CD4-positive, alpha-beta memory T cell (primary cell): ENCODE measurements at regions not wholly inside any gene's neighbourhood (a gene's known extent, or its start where the extent isn't known, plus 50 kb on each side); places are given as distances from the start of the nearest gene placed in this dataset.
A peak's percentile ranks its signal among the peaks of the same experiment; 100 is the strongest.
"Not testable (repeated sequence)": the region's sequence is repeated elsewhere in the genome, so short reads cannot be mapped to it uniquely, and the experiment has no call there.

ENCODE experiments used
- CTCF ChIA-PET: fragments of 350-600 bp; sonication (Branson Sonifier 250); formaldehyde crosslinking; loops from one replicate; lab custom pipeline; 2021; ENCODE audit warnings: inconsistent platforms; ENCODE audit not compliant: partially characterized antibody; lab: Charles Lee
- POLR2A ChIA-PET: fragments of 350-600 bp; sonication (Branson Sonifier 250); formaldehyde crosslinking; loops from one replicate; lab custom pipeline; 2021; ENCODE audit not compliant: partially characterized antibody; lab: Charles Lee
- DNase-seq, 5 donors: peaks; one replicate each; pipeline versions ENCODE4 v3.0.0 to v3.0.0-alpha.2; 2020 to 2022; ENCODE audit warnings: mixed read lengths in 1 of 5
- H3K27ac ChIP-seq: one replicate; pipeline ENCODE4 v1.7.0; 2013; ENCODE audit warnings: low read depth, low read length
- H3K27me3 ChIP-seq: 2 replicates; pipeline ENCODE4 v1.7.0; 2013; ENCODE audit warnings: mild to moderate bottlenecking, low read length, moderate library complexity; ENCODE audit not compliant: insufficient read depth
- H3K36me3 ChIP-seq: 2 replicates; pipeline ENCODE4 v1.7.0; 2013; ENCODE audit warnings: mild to moderate bottlenecking, low read length, moderate library complexity; ENCODE audit not compliant: insufficient read depth
- H3K4me1 ChIP-seq: 2 replicates; pipeline ENCODE4 v1.7.0; 2013; ENCODE audit warnings: mild to moderate bottlenecking, low read length, moderate library complexity; ENCODE audit not compliant: insufficient read depth
- H3K4me3 ChIP-seq, 2 donors: one replicate each; pipeline ENCODE4 v1.7.0; 2013; ENCODE audit warnings: low read length in 2 of 2, mild to moderate bottlenecking in 1 of 2
- H3K9me3 ChIP-seq, 2 donors: one replicate each; pipeline ENCODE4 v1.7.0; 2013; ENCODE audit warnings: low read length in 2 of 2, control low read depth in 1 of 2; ENCODE audit not compliant: control insufficient read depth in 1 of 2
- H3K27ac Mint-ChIP-seq, 7 donors: one replicate each; pipeline ENCODE4 v1.8.0; 2020 to 2021; ENCODE audit warnings: mixed read lengths in 7 of 7, mild to moderate bottlenecking in 6 of 7, inconsistent platforms in 3 of 7, moderate library complexity in 3 of 7
- H3K27me3 Mint-ChIP-seq, 2 donors: one replicate each; pipeline ENCODE4 v1.8.0; 2020 to 2021; ENCODE audit warnings: mixed read lengths in 2 of 2
- H3K36me3 Mint-ChIP-seq, 2 donors: one replicate each; pipeline ENCODE4 v1.8.0; 2020 to 2021; ENCODE audit warnings: mixed read lengths in 2 of 2, inconsistent platforms in 1 of 2, mild to moderate bottlenecking in 1 of 2
- H3K4me1 Mint-ChIP-seq, 4 donors: one replicate each; pipeline ENCODE4 v1.8.0; 2020 to 2021; ENCODE audit warnings: mixed read lengths in 4 of 4, mild to moderate bottlenecking in 1 of 4
- H3K4me3 Mint-ChIP-seq, 8 donors: one replicate each; pipeline ENCODE4 v1.8.0; 2020 to 2021; ENCODE audit warnings: mixed read lengths in 8 of 8, mild to moderate bottlenecking in 7 of 8, moderate library complexity in 6 of 8, inconsistent platforms in 3 of 8
- H3K9me3 Mint-ChIP-seq, 8 donors: one replicate each; pipeline ENCODE4 v1.8.0; 2020 to 2021; ENCODE audit warnings: mixed read lengths in 8 of 8, mild to moderate bottlenecking in 5 of 8, inconsistent platforms in 3 of 8, moderate library complexity in 1 of 8
- intact Hi-C: fragments of 100-400 bp; cut with micrococcal nuclease; formaldehyde crosslinking; loops from one replicate; pipeline ENCODE4 v1.15.1; 2023

- CTCF ChIA-PET, H3K4me1 ChIP-seq, DNase-seq, H3K4me3 ChIP-seq, H3K27me3 Mint-ChIP-seq, H3K9me3 Mint-ChIP-seq, intact Hi-C loops, H3K36me3 Mint-ChIP-seq, H3K27ac ChIP-seq, H3K9me3 ChIP-seq, POLR2A ChIA-PET, H3K36me3 ChIP-seq, H3K27me3 ChIP-seq: not testable (repeated sequence)
- Mint-ChIP-seq H3K4me1 (peaks cover 5 to 17% (median 9%) of the 10 kb centered on the region in 4 donors), H3K27ac (peak overlapping the region; percentile 53 to 89 (median 77)), H3K4me3 (peak overlapping the region in 4 of 8 donors; percentile 43 to 72 (median 60))
These were observed 146.3 kb upstream of the NOTCH2NLA start for GRCh38 chr1:146375108-146375507.

- H3K4me1 Mint-ChIP-seq, H3K9me3 ChIP-seq, H3K4me1 ChIP-seq, H3K9me3 Mint-ChIP-seq, CTCF ChIA-PET, H3K36me3 Mint-ChIP-seq, H3K27me3 Mint-ChIP-seq, H3K27me3 ChIP-seq, intact Hi-C loops, H3K36me3 ChIP-seq, POLR2A ChIA-PET: not testable (repeated sequence)
- peak overlapping the region; percentile 51 for H3K27ac ChIP-seq
- peak overlapping the region in 1 of 2 donors; percentile 41 for H3K4me3 ChIP-seq
- Mint-ChIP-seq H3K27ac (peak overlapping the region; percentile 49 to 96 (median 91)), H3K4me3 (peak overlapping the region; percentile 85 to 91 (median 88))
- peak; percentile 43 to 60 (median 47) for DNase-seq
These were observed 141.1 kb upstream of the NOTCH2NLA start for GRCh38 chr1:146369940-146370339.

- H3K36me3 ChIP-seq, H3K9me3 ChIP-seq, H3K9me3 Mint-ChIP-seq, H3K4me1 ChIP-seq, H3K27ac Mint-ChIP-seq, intact Hi-C loops, CTCF ChIA-PET, H3K36me3 Mint-ChIP-seq, H3K27me3 ChIP-seq, POLR2A ChIA-PET, H3K4me3 ChIP-seq, H3K4me1 Mint-ChIP-seq, H3K27ac ChIP-seq, DNase-seq, H3K27me3 Mint-ChIP-seq: not testable (repeated sequence)
- H3K4me3 Mint-ChIP-seq = peak overlapping the region in 1 of 8 donors; percentile 20
These were observed 126.6 kb upstream of the NOTCH2NLA start for GRCh38 chr1:146355373-146355772.

- H3K9me3 ChIP-seq, H3K9me3 Mint-ChIP-seq, H3K4me1 Mint-ChIP-seq, H3K27me3 Mint-ChIP-seq, intact Hi-C loops, H3K4me1 ChIP-seq, H3K27me3 ChIP-seq, DNase-seq, H3K4me3 ChIP-seq, H3K36me3 Mint-ChIP-seq, POLR2A ChIA-PET, H3K4me3 Mint-ChIP-seq, H3K27ac ChIP-seq, H3K36me3 ChIP-seq, H3K27ac Mint-ChIP-seq, CTCF ChIA-PET: not testable (repeated sequence)
These were observed 98.0 kb upstream of the NOTCH2NLA start for GRCh38 chr1:146326863-146327262.

GRCh38 chr1:146324463-146324862, 95.6 kb upstream of the NOTCH2NLA start:
- H3K4me1 Mint-ChIP-seq, H3K27ac Mint-ChIP-seq, H3K9me3 ChIP-seq, H3K4me1 ChIP-seq, H3K27me3 ChIP-seq, intact Hi-C loops, DNase-seq, H3K36me3 ChIP-seq, H3K27ac ChIP-seq, H3K4me3 Mint-ChIP-seq, H3K36me3 Mint-ChIP-seq, H3K4me3 ChIP-seq, POLR2A ChIA-PET, H3K27me3 Mint-ChIP-seq, H3K9me3 Mint-ChIP-seq, CTCF ChIA-PET: not testable (repeated sequence)

- CTCF ChIA-PET, H3K36me3 ChIP-seq, H3K9me3 ChIP-seq, DNase-seq, H3K4me3 Mint-ChIP-seq, H3K27me3 Mint-ChIP-seq, H3K36me3 Mint-ChIP-seq, H3K9me3 Mint-ChIP-seq, H3K27me3 ChIP-seq, H3K4me3 ChIP-seq, H3K4me1 Mint-ChIP-seq, H3K27ac ChIP-seq, POLR2A ChIA-PET, H3K27ac Mint-ChIP-seq, H3K4me1 ChIP-seq, intact Hi-C loops: not testable (repeated sequence)
These were observed 94.5 kb upstream of the NOTCH2NLA start for GRCh38 chr1:146323302-146323701.

GRCh38 chr1:146322893-146323292, 94.1 kb upstream of the NOTCH2NLA start:
- intact Hi-C loops, H3K9me3 Mint-ChIP-seq, H3K27ac ChIP-seq, POLR2A ChIA-PET, H3K36me3 ChIP-seq, H3K27me3 Mint-ChIP-seq, DNase-seq, H3K9me3 ChIP-seq, CTCF ChIA-PET, H3K36me3 Mint-ChIP-seq, H3K4me1 Mint-ChIP-seq, H3K4me3 Mint-ChIP-seq, H3K4me1 ChIP-seq, H3K27me3 ChIP-seq, H3K27ac Mint-ChIP-seq, H3K4me3 ChIP-seq: not testable (repeated sequence)

- CTCF ChIA-PET, H3K27ac ChIP-seq, H3K9me3 Mint-ChIP-seq, H3K9me3 ChIP-seq, H3K27me3 ChIP-seq, H3K36me3 Mint-ChIP-seq, H3K4me1 ChIP-seq, H3K36me3 ChIP-seq, H3K27me3 Mint-ChIP-seq, POLR2A ChIA-PET, H3K27ac Mint-ChIP-seq, H3K4me3 Mint-ChIP-seq, intact Hi-C loops, H3K4me3 ChIP-seq, DNase-seq, H3K4me1 Mint-ChIP-seq: not testable (repeated sequence)
These were observed 89.9 kb upstream of the NOTCH2NLA start for GRCh38 chr1:146318715-146319114.
